Pulmonary artery endothelial cell (primary cell): ENCODE measurements at regions not wholly inside any gene's neighbourhood (a gene's known extent, or its start where the extent isn't known, plus 50 kb on each side); places are given as distances from the start of the nearest gene placed in this dataset.

ENCODE experiments used
- DNase-seq: peaks from one replicate; pipeline ENCODE4 v3.0.0-alpha.2; 2011; ENCODE audit warnings: low read depth, low spot score

GRCh38 chr3:23664459-23664858 is 141.3 kb upstream of the UBE2E1 start:
- DNase-seq = no peak

- no peak for DNase-seq
Measured at GRCh38 chr3:23665741-23666140, 140.0 kb upstream of the UBE2E1 start.

GRCh38 chr3:23666818-23667217 is 138.9 kb upstream of the UBE2E1 start:
- no peak for DNase-seq

GRCh38 chr3:23667536-23668429 is 138.0 kb upstream of the UBE2E1 start:
- DNase-seq = no peak

- peak; percentile 22 for DNase-seq
Measured at GRCh38 chr3:23668430-23668904, 137.3 kb upstream of the UBE2E1 start.

- no peak for DNase-seq
Measured at GRCh38 chr3:23669541-23670255, 136.1 kb upstream of the UBE2E1 start.

- DNase-seq = no peak
Measured at GRCh38 chr3:23671851-23672589, 133.7 kb upstream of the UBE2E1 start.

GRCh38 chr3:23672628-23673027 is 133.1 kb upstream of the UBE2E1 start:
- no peak for DNase-seq

- no peak for DNase-seq
Measured at GRCh38 chr3:23675010-23675409, 130.7 kb upstream of the UBE2E1 start.

GRCh38 chr3:23676093-23676492 is 129.7 kb upstream of the UBE2E1 start:
- no peak for DNase-seq

- DNase-seq = no peak
Measured at GRCh38 chr3:23682646-23683045, 123.1 kb upstream of the UBE2E1 start.

GRCh38 chr3:23685541-23686258 is 120.1 kb upstream of the UBE2E1 start:
- DNase-seq = peak; percentile 89

- no peak for DNase-seq
Measured at GRCh38 chr3:23686519-23686918, 119.2 kb upstream of the UBE2E1 start.

- DNase-seq = no peak
Measured at GRCh38 chr3:23691357-23691895, 114.3 kb upstream of the UBE2E1 start.

- no peak for DNase-seq
Measured at GRCh38 chr3:23696842-23697241, 108.9 kb upstream of the UBE2E1 start.

- DNase-seq = no peak
Measured at GRCh38 chr3:23697416-23697815, 108.3 kb upstream of the UBE2E1 start.

GRCh38 chr3:23698652-23699313 is 107.0 kb upstream of the UBE2E1 start:
- no peak for DNase-seq

- no peak for DNase-seq
Measured at GRCh38 chr3:23700616-23701015, 105.1 kb upstream of the UBE2E1 start.

GRCh38 chr3:23701716-23702597 is 103.8 kb upstream of the UBE2E1 start:
- DNase-seq = no peak
